ENCODE measurements at regions not wholly inside any gene's neighbourhood (a gene's known extent, or its start where the extent isn't known, plus 50 kb on each side); places are given as distances from the start of the nearest gene placed in this dataset.

- POLR2A ChIA-PET, result no interaction called here
- CTCF ChIA-PET, result no interaction called here
- no peak overlapping the region for H3K4me3 ChIP-seq (ENCODE audit: low read depth, low read length)
- no peak for TF ChIP-seq CTCF (IDR thresholded peaks at IDR 0.05; ENCODE audit: insufficient read depth, low read length, missing control alignments)
- DNase-seq (ENCODE audit: low read depth, low spot score), result no peak
Measured at GRCh38 chr10:128610113-128610512, 483.9 kb upstream of the MKI67 start.

- CTCF ChIA-PET, result no interaction called here
Measured at GRCh38 chr10:128612195-128612594, 486.0 kb upstream of the MKI67 start.

GRCh38 chr10:128612631-128613030 lies 486.4 kb upstream of the MKI67 start:
- no peak for TF ChIP-seq CTCF (IDR thresholded peaks at IDR 0.05; ENCODE audit: insufficient read depth, low read length, missing control alignments)
- CTCF ChIA-PET, result no interaction called here
- no peak overlapping the region for H3K4me3 ChIP-seq (ENCODE audit: low read depth, low read length)
- DNase-seq (ENCODE audit: low read depth, low spot score), result no peak
- POLR2A ChIA-PET, result no interaction called here

More at GRCh38 chr10:128612195-128612594, 486.0 kb upstream of the MKI67 start:
- no peak overlapping the region for H3K4me3 ChIP-seq (ENCODE audit: low read depth, low read length)
- POLR2A ChIA-PET, result no interaction called here
- no peak for DNase-seq (ENCODE audit: low read depth, low spot score)
- no peak for TF ChIP-seq CTCF (IDR thresholded peaks at IDR 0.05; ENCODE audit: insufficient read depth, low read length, missing control alignments)

GRCh38 chr10:128614016-128614605 lies 487.9 kb upstream of the MKI67 start:
- ChIA-PET CTCF (no interaction called here), POLR2A (no interaction called here)
- no peak for TF ChIP-seq CTCF (IDR thresholded peaks at IDR 0.05; ENCODE audit: insufficient read depth, low read length, missing control alignments)
- no peak overlapping the region for H3K4me3 ChIP-seq (ENCODE audit: low read depth, low read length)
- DNase-seq (ENCODE audit: low read depth, low spot score), result no peak

- no peak for TF ChIP-seq CTCF (IDR thresholded peaks at IDR 0.05; ENCODE audit: insufficient read depth, low read length, missing control alignments)
- no peak overlapping the region for H3K4me3 ChIP-seq (ENCODE audit: low read depth, low read length)
- DNase-seq (ENCODE audit: low read depth, low spot score), result no peak
- POLR2A ChIA-PET, result no interaction called here
- CTCF ChIA-PET, result no interaction called here
Measured at GRCh38 chr10:128614802-128615553, 488.8 kb upstream of the MKI67 start.

GRCh38 chr10:128617532-128617931 lies 491.3 kb upstream of the MKI67 start:
- ChIA-PET POLR2A (no interaction called here), CTCF (no interaction called here)
- H3K4me3 ChIP-seq (ENCODE audit: low read depth, low read length), result no peak overlapping the region
- TF ChIP-seq CTCF (IDR thresholded peaks at IDR 0.05; ENCODE audit: insufficient read depth, low read length, missing control alignments), result no peak
- no peak for DNase-seq (ENCODE audit: low read depth, low spot score)
